CD4-positive, alpha-beta T cell treated with Interleukin-6 for 4 hours (primary cell): ENCODE measurements at regions not wholly inside any gene's neighbourhood (a gene's known extent, or its start where the extent isn't known, plus 50 kb on each side); places are given as distances from the start of the nearest gene placed in this dataset.
"Not testable (repeated sequence)": the region's sequence is repeated elsewhere in the genome, so short reads cannot be mapped to it uniquely, and the experiment has no call there.

Source experiments
- DNase-seq: peaks from one replicate; pipeline ENCODE4 v3.0.0-alpha.2; 2020; ENCODE audit warnings: mixed read lengths

DNA sequence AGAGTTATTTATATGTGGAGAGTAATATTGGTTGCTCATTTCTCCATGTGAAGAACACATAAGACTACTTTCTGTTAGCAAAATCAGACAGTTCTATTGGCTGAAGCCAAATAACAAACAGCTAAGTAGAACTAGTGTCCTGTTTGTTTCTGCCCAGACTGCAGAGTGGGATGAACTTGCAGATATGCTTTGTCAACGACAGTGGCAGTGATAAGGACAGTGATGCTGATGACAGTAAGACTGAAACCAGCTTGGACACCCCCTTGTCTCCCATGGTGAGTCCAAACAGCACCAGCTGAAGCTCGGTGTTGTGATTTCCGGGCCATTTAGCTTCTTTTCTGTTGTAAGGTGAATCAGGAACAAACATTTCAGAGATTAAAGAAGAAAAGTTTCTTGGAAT, 102.6 kb upstream of the IL12A start:
- DNase-seq = no peak

DNA sequence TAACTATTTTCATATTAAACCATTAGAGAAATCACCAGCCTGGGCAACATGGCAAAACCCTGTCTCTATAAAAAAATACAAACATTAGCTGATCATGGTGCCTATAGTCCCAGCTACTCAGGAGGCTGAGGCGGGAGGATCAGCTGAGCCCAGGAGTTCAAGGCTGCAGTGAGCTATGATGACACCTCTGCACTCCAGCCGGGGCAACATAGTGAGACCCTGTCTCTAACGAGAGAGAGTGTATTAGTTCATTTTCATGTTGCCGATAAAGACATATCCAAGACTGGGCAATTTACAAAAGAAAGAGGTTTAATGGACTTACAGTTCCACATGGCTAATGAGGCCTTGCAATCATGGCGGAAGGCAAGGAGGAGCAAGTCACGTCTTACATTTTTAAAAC, 102.1 kb upstream of the IL12A start:
- DNase-seq = not testable (repeated sequence)

GRCh38 chr3:159887168-159887567, 101.5 kb upstream of the IL12A start:
- DNase-seq = no peak

DNA sequence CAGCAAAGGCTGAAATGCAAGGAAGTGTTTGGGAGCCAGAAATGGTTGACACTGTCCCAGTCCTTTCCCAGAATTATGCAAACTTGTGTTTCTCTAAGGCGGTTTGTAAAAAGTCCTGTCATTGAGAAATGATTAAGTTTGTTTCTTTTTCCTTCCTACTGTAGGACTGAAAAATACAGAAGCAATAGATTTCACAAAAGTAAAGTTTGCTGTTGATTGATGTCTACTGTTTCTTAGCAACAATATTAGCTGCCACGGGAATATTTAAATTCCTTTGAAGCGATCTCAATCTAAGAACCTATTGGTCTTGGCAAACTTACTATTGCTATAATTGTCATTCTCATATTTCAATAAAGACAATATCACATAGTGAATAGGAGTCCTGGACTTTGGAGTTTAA, 100.7 kb upstream of the IL12A start:
- DNase-seq = no peak

GRCh38 chr3:159892171-159892795, 96.4 kb upstream of the IL12A start:
- DNase-seq = no peak

DNA sequence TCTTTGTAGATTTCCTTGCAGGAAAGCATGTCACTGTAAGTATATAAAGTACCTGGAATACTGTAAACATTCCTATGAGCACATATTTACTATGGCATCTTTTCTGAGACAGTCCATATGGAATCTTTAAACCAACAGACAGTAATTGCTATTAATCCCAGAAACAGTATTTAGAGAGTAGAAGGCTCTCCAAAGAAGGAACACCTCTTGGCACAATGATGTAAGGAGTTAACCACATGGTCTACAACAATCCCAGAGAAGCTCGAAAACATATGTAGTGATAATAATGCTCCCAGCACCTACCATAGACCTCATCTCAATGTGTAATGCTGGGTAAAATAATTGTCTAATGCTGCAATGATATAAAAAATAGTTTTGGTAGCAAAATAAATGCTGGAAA, 95.8 kb upstream of the IL12A start:
- no peak for DNase-seq

DNA sequence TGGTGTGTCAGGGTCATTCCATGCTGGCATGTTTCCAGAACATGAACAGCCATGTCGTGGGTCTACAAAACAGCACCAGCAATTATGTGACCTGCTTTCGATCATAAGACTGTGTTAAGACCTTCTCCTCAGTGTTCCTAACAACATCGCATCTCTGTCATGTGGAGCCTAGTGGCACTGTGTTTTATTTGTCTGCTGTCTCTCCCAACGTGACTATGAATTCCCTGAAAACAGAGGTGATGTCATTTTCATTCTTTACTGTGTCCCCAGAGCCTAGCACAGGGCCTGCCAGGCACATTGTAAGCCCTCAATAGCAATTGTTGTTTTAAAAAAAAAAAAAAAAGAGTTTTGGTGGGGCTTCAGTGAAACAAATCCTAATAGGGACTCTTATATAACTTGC, 94.2 kb upstream of the IL12A start:
- no peak for DNase-seq

DNA sequence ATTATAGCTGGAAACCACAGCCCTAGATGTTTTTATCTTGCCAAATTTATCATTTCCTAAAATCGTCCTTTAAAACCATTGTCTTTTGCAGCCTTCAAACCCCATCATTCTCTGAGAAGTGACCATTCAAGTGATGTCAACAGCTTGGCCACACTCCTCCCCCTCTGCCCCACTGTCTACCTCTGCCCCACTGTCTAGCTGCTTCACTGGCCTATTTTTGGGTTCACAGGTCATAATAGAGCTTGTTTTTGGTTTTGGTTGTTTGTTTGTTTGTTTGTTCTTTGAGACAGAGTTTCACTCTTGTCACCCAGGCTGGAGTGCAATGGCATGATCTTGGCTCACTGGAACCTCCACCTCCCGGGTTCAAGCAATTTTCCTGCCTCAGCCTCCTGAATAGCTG, 93.2 kb upstream of the IL12A start:
- no peak for DNase-seq

GRCh38 chr3:159896543-159896942, 92.1 kb upstream of the IL12A start:
- no peak for DNase-seq

GRCh38 chr3:159897331-159898075, 91.1 kb upstream of the IL12A start:
- no peak for DNase-seq

- no peak for DNase-seq
Observed at GRCh38 chr3:159898147-159898546, 90.5 kb upstream of the IL12A start.

GRCh38 chr3:159899166-159899565, 89.5 kb upstream of the IL12A start:
- DNase-seq = no peak

DNA sequence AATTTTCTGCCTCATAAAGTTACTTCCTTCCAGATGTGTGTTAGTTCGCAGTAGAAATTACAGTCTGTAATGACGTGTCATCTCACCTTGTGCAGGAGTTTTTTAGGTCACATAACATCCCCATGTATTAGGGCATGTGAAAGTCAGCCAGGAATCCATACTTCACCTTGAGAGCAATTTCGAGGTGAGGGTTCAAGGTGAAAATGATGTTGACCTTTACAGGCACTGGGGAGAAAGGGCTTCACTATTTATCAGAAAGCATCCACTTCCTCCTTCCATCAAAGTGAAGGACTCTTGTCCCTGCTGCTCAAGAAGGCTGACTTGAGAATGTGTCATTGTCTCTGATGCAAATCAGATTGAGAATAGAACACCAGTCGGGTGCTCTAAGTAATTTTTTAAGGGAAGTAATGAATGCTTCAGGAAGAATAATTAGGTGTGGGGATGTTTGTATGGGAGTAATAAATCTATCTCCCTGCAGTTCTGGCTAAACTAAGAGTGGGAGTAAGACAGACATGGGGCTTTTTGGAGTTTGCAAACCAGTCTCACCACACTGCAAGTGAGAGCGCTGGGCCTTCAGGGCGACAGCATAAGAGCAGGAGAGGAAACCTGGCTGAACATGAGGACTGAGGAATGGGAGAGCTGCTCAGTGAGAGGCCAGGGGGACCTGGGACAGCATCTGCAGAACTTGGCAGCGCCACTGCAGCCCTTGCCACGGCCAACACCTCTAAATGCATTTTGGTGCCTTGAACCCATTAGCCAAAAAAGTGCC, 85.9 kb upstream of the IL12A start:
- no peak for DNase-seq

- DNase-seq = no peak
Observed at GRCh38 chr3:159904455-159904854, 84.2 kb upstream of the IL12A start.

DNA sequence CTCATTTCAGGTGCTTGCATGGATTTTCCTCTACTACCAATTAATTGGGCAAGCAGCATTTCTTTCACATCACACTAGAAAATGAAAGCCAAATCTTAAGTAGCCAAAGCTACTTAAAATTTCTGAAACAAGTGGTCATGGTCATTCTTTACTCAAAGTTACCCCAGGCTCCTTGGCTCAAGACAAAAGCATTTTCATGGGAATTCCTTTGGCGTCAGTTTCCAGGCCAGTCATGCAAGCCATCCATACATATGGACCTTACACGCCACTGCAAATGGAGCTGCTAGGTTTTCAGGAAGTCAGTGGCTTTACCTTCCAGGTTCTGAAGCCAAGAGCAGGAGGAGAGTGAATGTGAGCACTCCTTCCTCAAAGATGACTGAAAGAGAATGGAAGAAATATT, 83.7 kb upstream of the IL12A start:
- DNase-seq = no peak

DNA sequence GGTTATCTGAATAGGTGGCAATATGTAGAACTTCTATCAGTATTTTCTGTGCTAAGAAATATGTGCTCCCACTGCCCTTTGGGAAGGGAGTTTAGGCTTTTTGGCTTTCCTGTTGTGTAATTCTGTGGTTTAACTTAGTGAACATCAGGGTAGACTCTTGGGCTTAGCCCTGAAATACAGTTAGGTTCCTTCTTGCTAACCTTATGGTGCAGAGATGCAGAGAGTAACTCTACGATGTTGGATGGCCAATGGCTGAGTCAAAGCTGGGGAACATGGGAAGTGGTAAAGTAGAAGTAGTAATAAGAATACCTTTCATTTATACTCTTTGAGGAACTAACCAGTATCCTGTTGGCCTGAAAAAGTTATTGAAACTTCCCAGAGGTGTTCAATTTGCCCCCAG, 80.8 kb upstream of the IL12A start:
- DNase-seq = no peak

DNA sequence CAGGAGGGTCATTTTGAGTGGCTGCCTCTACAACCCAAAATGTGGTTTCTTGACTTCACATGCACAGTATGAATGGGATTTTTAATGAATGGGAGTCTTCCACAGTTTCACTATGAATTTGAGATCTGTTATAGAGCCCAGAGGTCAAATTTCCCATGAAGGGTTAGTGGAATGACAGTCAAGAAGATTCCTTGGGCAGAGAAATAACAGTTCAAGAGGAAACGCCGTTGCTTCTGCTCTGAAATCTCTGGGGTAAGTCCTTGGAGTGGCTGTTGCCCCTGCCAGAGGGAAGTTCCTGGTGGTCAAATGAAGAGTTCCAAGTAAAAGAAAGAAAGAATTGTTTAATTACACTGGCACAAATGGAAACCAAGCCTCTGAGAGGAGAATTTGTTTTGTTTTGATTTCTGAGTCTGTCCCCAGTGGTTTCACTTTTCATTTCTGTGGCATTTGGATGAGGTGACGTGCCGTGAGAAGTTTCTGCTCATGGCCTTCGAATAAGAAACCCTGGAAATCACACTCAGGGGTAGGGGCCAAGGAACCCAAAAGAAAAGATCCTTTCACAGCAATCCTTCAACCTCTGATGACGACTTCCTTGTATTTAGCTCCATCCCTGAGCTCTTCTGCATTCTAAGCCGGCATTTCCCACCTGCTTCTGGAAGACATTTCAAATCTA, 77.5 kb upstream of the IL12A start:
- no peak for DNase-seq

DNA sequence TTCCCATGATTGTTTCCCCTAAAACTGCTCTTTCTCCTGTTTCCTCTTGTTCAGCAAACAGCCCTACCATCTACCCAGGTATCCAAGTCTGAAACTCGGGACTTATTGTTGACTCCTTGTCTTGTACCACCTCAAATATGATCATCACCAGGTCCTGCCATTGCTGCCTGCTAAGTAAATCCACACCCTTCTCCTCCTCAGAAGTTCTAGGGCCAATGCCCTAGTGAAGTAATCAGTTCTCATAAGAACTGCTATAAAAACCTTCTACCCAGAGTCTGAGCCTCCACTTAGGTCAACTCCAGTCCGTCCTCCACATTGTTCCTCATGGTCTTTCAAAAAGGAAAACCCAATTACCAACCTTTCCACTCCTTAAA, 77.0 kb upstream of the IL12A start:
- DNase-seq = no peak

GRCh38 chr3:159913712-159914414, 74.8 kb upstream of the IL12A start:
- no peak for DNase-seq

DNA sequence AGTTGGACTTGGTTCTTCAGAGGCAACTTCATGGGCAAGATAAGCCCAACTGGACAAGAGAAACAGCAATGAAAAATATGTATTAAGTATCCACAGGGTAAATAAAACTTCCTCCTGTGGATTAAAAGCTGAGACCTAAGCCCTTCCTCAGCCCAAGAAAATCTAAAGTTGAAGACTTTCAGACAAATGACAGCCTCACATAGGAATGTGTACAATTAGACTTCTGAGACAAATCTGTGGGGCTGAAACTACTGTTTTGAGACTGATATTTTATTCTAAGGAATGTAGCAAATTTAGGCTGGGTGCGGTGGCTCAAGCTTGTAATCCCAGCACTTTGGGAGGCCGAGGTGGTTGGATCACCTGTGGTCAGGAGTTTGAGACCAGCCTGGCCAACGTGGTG, 74.2 kb upstream of the IL12A start:
- no peak for DNase-seq

- no peak for DNase-seq
Observed at GRCh38 chr3:159916052-159916451, 72.6 kb upstream of the IL12A start.

GRCh38 chr3:159917141-159917540, 71.5 kb upstream of the IL12A start:
- no peak for DNase-seq

DNA sequence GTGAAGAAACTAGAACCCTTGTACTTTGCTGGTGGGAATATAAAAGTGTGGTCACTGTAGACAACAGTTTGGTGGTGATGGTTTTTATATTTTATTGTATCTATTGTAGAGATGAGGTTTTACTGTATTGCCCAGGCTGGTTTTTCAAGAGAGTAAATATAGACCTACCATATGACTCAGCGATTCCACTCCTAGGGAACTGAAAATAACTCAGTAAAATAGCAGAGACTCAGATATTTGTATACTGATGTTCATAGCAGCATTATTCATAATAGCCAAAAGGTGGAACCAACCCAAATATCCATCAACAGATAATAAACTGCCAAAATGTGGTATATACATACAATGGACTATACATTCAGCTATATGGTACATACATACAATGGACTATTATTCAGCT, 68.8 kb upstream of the IL12A start:
- no peak for DNase-seq
